HEK293T (cell line): ENCODE measurements at regions not wholly inside any gene's neighbourhood (a gene's known extent, or its start where the extent isn't known, plus 50 kb on each side); places are given as distances from the start of the nearest gene placed in this dataset.
"Not testable (repeated sequence)": the region's sequence is repeated elsewhere in the genome, so short reads cannot be mapped to it uniquely, and the experiment has no call there.

ENCODE experiments used
- CTCF ChIA-PET: fragments of 350-600 bp; formaldehyde crosslinking; extraction: SDS; loops from one replicate; lab custom pipeline; 2021; ENCODE audit warnings: antibody characterized with exemption, inconsistent platforms; lab: Yijun Ruan, JAX
- POLR2A ChIA-PET: fragments of 350-600 bp; formaldehyde crosslinking; extraction: SDS; loops from one replicate; lab custom pipeline; 2020; ENCODE audit warnings: antibody characterized with exemption, inconsistent platforms; lab: Yijun Ruan, JAX
- DNase-seq: peaks from one replicate; pipeline ENCODE4 v3.0.0; 2012; ENCODE audit warnings: mixed read lengths; ENCODE audit errors: extremely low spot score
- ARNT ChIP-seq: fragments of 450-650 bp; IDR thresholded peaks from 2 replicates; pipeline ENCODE4 v1.6.1; 2017; ENCODE audit warnings: mild to moderate bottlenecking
- BHLHE40 ChIP-seq: fragments of 450-650 bp; IDR thresholded peaks from 2 replicates; pipeline ENCODE4 v1.6.1; 2016; ENCODE audit warnings: mild to moderate bottlenecking, moderate library complexity, borderline replicate concordance
- CTBP1 ChIP-seq: fragments of 450-650 bp; IDR thresholded peaks from 2 replicates; pipeline ENCODE4 v1.6.1; 2016; ENCODE audit warnings: borderline replicate concordance
- ELF4 ChIP-seq: fragments of 450-650 bp; IDR thresholded peaks from 2 replicates; pipeline ENCODE4 v1.6.1; 2017; ENCODE audit warnings: antibody characterized with exemption
- FOXA1 ChIP-seq: fragments of 450-650 bp; IDR thresholded peaks from 2 replicates; pipeline ENCODE4 v1.6.1; 2016; ENCODE audit warnings: mild to moderate bottlenecking
- FOXK2 ChIP-seq: fragments of 450-650 bp; IDR thresholded peaks from 2 replicates; pipeline ENCODE4 v1.6.1; 2016; ENCODE audit warnings: mild to moderate bottlenecking
- FOXM1 ChIP-seq: fragments of 450-650 bp; IDR thresholded peaks from 2 replicates; pipeline ENCODE4 v1.6.1; 2017; ENCODE audit warnings: mild to moderate bottlenecking, borderline replicate concordance
- HDGF ChIP-seq: fragments of 450-650 bp; IDR thresholded peaks from 2 replicates; pipeline ENCODE4 v1.6.1; 2017; ENCODE audit warnings: antibody characterized with exemption, borderline replicate concordance
- L3MBTL2 ChIP-seq: fragments of 450-650 bp; conservative IDR thresholded peaks from 2 replicates; pipeline ENCODE4 v1.6.1; 2016; ENCODE audit warnings: mild to moderate bottlenecking
- LEF1 ChIP-seq: fragments of 450-650 bp; IDR thresholded peaks from 2 replicates; pipeline ENCODE4 v1.6.1; 2017; ENCODE audit warnings: mild to moderate bottlenecking, borderline replicate concordance
- NFRKB ChIP-seq: fragments of 450-650 bp; IDR thresholded peaks from 2 replicates; pipeline ENCODE4 v1.6.1; 2016; ENCODE audit warnings: mild to moderate bottlenecking, moderate library complexity
- PKNOX1 ChIP-seq: fragments of 450-650 bp; IDR thresholded peaks from 2 replicates; pipeline ENCODE4 v1.6.1; 2016
- SP1 ChIP-seq: fragments of 450-650 bp; IDR thresholded peaks from 2 replicates; pipeline ENCODE4 v1.6.1; 2017
- SUZ12 ChIP-seq: fragments of 450-650 bp; IDR thresholded peaks from 2 replicates; pipeline ENCODE4 v1.6.1; 2016; ENCODE audit warnings: mild to moderate bottlenecking
- TARDBP ChIP-seq: fragments of 450-650 bp; IDR thresholded peaks from 2 replicates; pipeline ENCODE4 v1.6.1; 2016
- ZNF384 ChIP-seq: fragments of 450-650 bp; IDR thresholded peaks from 2 replicates; pipeline ENCODE4 v1.6.1; 2016

- no peak for DNase-seq
- CTCF ChIA-PET: no interaction called here
- TF ChIP-seq ARNT (no peak), FOXM1 (no peak), ELF4 (no peak), L3MBTL2 (no peak), ZNF384 (no peak), FOXK2 (no peak)
- POLR2A ChIA-PET: no interaction called here
Measured at GRCh38 chr11:101718402-101718801, 134.6 kb upstream of the TRPC6 start.

- ChIA-PET CTCF (no interaction called here), POLR2A (no interaction called here)
- TF ChIP-seq TARDBP (no peak), LEF1 (no peak)
- DNase-seq: no peak
Measured at GRCh38 chr11:101717619-101718018, 133.8 kb upstream of the TRPC6 start.

- DNase-seq: no peak
- ChIA-PET CTCF (no interaction called here), POLR2A (no interaction called here)
- TF ChIP-seq PKNOX1 (no peak), TARDBP (no peak)
Measured at GRCh38 chr11:101715281-101715680, 131.5 kb upstream of the TRPC6 start.

- TF ChIP-seq ZNF384 (no peak), ELF4 (no peak), L3MBTL2 (no peak), PKNOX1 (no peak), SP1 (no peak), FOXA1 (no peak), ARNT (no peak), FOXM1 (no peak), TARDBP (no peak), HDGF (no peak), BHLHE40 (no peak)
- ChIA-PET CTCF (no interaction called here), POLR2A (no interaction called here)
- DNase-seq: no peak
Measured at GRCh38 chr11:101707477-101707876, 123.7 kb upstream of the TRPC6 start.

GRCh38 chr11:101706541-101706940, 122.7 kb upstream of the TRPC6 start:
- no peak for TF ChIP-seq FOXM1
- POLR2A ChIA-PET: no interaction called here
- DNase-seq: no peak
- CTCF ChIA-PET: no interaction called here

GRCh38 chr11:101705972-101706371, 122.2 kb upstream of the TRPC6 start:
- TF ChIP-seq CTBP1 (no peak), L3MBTL2 (no peak), ZNF384 (no peak), BHLHE40 (no peak), SUZ12 (no peak), SP1 (no peak), FOXM1 (no peak), LEF1 (no peak), NFRKB (no peak), PKNOX1 (no peak), TARDBP (no peak), HDGF (no peak), FOXK2 (no peak), ELF4 (no peak), FOXA1 (no peak)
- POLR2A ChIA-PET: no interaction called here
- CTCF ChIA-PET: no interaction called here
- no peak for DNase-seq

- CTCF ChIA-PET, DNase-seq, POLR2A ChIA-PET: not testable (repeated sequence)
Measured at GRCh38 chr11:101694869-101695268, 111.1 kb upstream of the TRPC6 start.

GRCh38 chr11:101692980-101693379, 109.2 kb upstream of the TRPC6 start:
- ChIA-PET POLR2A (no interaction called here), CTCF (no interaction called here)
- no peak for TF ChIP-seq TARDBP
- TF ChIP-seq ZNF384: no peak
- no peak for TF ChIP-seq FOXK2
- TF ChIP-seq FOXA1: no peak
- no peak for TF ChIP-seq HDGF
- no peak for TF ChIP-seq L3MBTL2
- TF ChIP-seq ARNT: no peak
- TF ChIP-seq CTBP1: no peak
- TF ChIP-seq LEF1: no peak
- no peak for TF ChIP-seq BHLHE40
- TF ChIP-seq PKNOX1: no peak
- TF ChIP-seq FOXM1: no peak
- TF ChIP-seq SP1: no peak
- no peak for TF ChIP-seq SUZ12
- TF ChIP-seq ELF4: no peak
- no peak for TF ChIP-seq NFRKB
- no peak for DNase-seq
